GM12892 (cell line): ENCODE measurements at regions not wholly inside any gene's neighbourhood (a gene's known extent, or its start where the extent isn't known, plus 50 kb on each side); places are given as distances from the start of the nearest gene placed in this dataset.

ENCODE experiments used
- DNase-seq: peaks from one replicate; pipeline ENCODE4 v3.0.0; 2011; ENCODE audit not compliant: insufficient read length
- FAIRE-seq: peaks from 2 replicates; lab custom pipeline; 2011; peaks lifted over from hg19 to GRCh38; lab: Jason Lieb, UNC
- POLR2A ChIP-seq: IDR thresholded peaks from 2 replicates; pipeline ENCODE4 v1.6.1; 2011; ENCODE audit warnings: low read depth, low read length, control low read depth
- POLR2AphosphoS5 ChIP-seq: IDR thresholded peaks from 2 replicates; pipeline ENCODE4 v1.6.1; 2011; ENCODE audit warnings: low read depth, low read length, control low read depth
- TAF1 ChIP-seq: IDR thresholded peaks from 2 replicates; pipeline ENCODE4 v1.6.1; 2011; ENCODE audit warnings: low read depth, mild to moderate bottlenecking, control low read depth, low read length, borderline replicate concordance

DNA sequence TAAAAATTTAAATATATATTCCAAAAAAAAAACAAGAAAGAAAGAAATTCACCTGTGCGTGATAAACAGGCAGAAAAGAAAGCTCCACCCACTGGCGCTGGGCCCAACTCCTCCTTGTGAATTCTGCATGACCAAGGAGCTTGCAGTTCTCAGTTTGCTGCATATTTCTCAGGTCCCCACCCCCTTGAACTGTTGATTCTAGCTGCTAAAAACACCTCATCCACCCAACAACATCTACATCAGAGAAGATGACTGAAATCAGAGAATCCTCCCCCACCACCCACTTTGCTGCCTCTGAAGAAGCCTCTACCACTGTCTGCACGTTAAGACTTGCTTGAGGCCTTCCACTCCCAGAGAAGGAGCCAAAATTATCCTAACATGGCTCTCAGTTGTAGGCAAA, 104.8 kb downstream of the RGS2 start:
- FAIRE-seq, result no peak
- no peak for TF ChIP-seq POLR2A
- TF ChIP-seq POLR2AphosphoS5, result no peak
- TF ChIP-seq TAF1, result no peak
- no peak for DNase-seq

DNA sequence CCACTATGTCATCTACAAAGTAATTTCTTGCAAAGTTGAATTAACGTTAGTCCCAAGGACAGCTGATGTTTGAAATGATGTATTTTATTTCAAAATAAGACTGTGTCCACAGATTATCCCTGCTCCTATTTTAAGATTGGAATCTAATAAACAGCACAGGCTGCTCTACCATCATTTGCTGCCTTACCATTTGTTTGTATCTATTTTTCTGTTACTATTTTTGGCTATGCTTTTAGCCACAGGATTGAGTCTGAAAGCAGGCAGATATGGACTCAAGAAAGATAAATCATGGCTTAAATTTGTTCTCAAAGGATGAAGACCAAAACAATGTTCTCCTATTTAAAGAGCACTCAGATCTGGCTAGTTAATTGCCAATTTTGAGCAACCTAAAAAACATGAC, 105.3 kb downstream of the RGS2 start:
- no peak for FAIRE-seq
- DNase-seq, result no peak
- TF ChIP-seq POLR2A, result no peak
- TF ChIP-seq POLR2AphosphoS5, result no peak
- no peak for TF ChIP-seq TAF1

DNA sequence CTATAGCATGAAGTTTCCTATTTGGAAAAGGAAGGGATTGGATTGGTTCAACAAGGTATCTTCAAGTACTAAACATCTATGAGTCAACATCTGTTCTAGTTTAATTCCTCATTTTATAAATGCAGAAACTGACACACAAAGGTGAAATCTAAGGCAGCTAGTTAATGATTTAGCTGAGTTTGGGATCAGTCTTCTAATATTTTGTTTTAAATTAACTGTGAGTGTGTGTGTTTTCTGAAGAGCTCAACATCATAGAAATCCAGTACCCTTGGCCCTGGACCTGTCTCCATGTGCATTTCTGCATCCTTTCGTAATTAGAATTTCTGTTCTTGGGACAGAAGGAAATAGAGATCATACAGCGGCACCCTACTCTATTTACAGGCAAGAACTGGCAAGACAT, 105.9 kb downstream of the RGS2 start:
- DNase-seq (no peak), FAIRE-seq (peak; percentile 67)

GRCh38 chr1:192916021-192916420, 107.2 kb downstream of the RGS2 start:
- DNase-seq (no peak), FAIRE-seq (no peak)
- TF ChIP-seq POLR2A (no peak), TAF1 (no peak), POLR2AphosphoS5 (no peak)

More for the DNA sequence above, 105.9 kb downstream of the RGS2 start:
- TF ChIP-seq POLR2A, result no peak
- TF ChIP-seq POLR2AphosphoS5, result no peak
- no peak for TF ChIP-seq TAF1

GRCh38 chr1:192918259-192918658, 109.4 kb downstream of the RGS2 start:
- DNase-seq (no peak), FAIRE-seq (no peak)
- TF ChIP-seq TAF1, result no peak
- no peak for TF ChIP-seq POLR2AphosphoS5
- TF ChIP-seq POLR2A, result no peak

- no peak for FAIRE-seq
- DNase-seq, result no peak
- TF ChIP-seq POLR2A (no peak), POLR2AphosphoS5 (no peak), TAF1 (no peak)
Measured at GRCh38 chr1:192920412-192920811, 111.6 kb downstream of the RGS2 start.

GRCh38 chr1:192925609-192926008, 116.8 kb downstream of the RGS2 start:
- FAIRE-seq (no peak), DNase-seq (no peak)
- no peak for TF ChIP-seq POLR2A

GRCh38 chr1:192926736-192927135, 117.9 kb downstream of the RGS2 start:
- TF ChIP-seq TAF1 (no peak), POLR2AphosphoS5 (no peak), POLR2A (no peak)
- FAIRE-seq (no peak), DNase-seq (no peak)

DNA sequence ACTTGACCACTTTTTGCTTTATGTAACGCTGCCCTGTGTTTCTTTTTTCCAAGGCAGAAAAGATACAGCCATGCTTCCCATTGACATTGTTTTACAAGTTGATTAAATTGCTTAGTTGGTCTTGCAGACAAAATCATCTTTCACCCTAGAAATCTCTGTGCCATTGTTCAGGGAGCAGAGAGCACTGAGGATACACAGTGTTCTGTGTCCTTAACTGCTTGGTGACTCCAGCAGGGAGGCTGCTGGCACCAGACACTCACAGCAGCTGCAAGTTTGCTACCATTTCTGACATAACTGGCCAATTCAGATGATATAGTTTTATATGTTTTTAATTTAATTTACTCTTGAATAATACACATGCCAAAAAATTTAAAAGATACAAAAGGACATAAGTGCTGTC, 118.7 kb downstream of the RGS2 start:
- TF ChIP-seq POLR2AphosphoS5 (no peak), TAF1 (no peak), POLR2A (no peak)
- no peak for DNase-seq
- FAIRE-seq, result no peak

DNA sequence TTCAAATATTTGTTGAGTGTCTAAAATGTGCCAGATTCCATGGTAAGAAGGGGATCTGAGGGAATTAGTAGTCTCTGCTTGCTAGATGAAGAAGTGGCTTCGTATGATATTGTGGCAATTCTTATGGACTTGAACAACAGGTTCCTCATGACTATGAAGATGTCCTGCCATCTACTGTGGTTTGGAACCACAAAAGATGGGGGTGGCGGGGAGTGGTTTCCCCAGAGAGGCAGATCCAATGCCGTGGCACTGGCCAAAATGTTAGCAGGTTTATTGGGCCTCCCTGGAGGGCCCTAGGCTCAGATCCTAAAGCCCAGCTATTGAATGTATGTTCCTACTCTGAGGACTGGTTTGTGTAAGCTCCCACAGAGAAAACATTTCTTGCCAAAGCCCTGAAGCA, 120.8 kb downstream of the RGS2 start:
- no peak for DNase-seq
- TF ChIP-seq POLR2AphosphoS5, result no peak
- no peak for TF ChIP-seq TAF1
- TF ChIP-seq POLR2A, result no peak
- FAIRE-seq, result no peak

- FAIRE-seq, result peak; percentile 68
- DNase-seq, result no peak
- TF ChIP-seq TAF1 (no peak), POLR2A (no peak), POLR2AphosphoS5 (no peak)
Measured at GRCh38 chr1:192933744-192934143, 124.9 kb downstream of the RGS2 start.

GRCh38 chr1:192936313-192937018, 122.7 kb downstream of the UCHL5 start:
- DNase-seq, result no peak
- FAIRE-seq, result no peak
- TF ChIP-seq POLR2AphosphoS5 (no peak), POLR2A (no peak), TAF1 (no peak)
